Immature natural killer cell (primary cell): ENCODE measurements at regions not wholly inside any gene's neighbourhood (a gene's known extent, or its start where the extent isn't known, plus 50 kb on each side); places are given as distances from the start of the nearest gene placed in this dataset.

ENCODE experiments used
- DNase-seq, 3 donors: peaks; one replicate each; pipeline ENCODE4 v3.0.0; 2022; ENCODE audit warnings: mixed read lengths in 1 of 3
- H3K27ac Mint-ChIP-seq, 6 donors: one replicate each; pipeline ENCODE4 v1.8.0; 2020; ENCODE audit warnings: mixed read lengths in 6 of 6, mild to moderate bottlenecking in 5 of 6, inconsistent platforms in 4 of 6, moderate library complexity in 3 of 6
- H3K27me3 Mint-ChIP-seq, 3 donors: one replicate each; pipeline ENCODE4 v1.8.0; 2020 to 2021; ENCODE audit warnings: low read depth in 3 of 3, mild to moderate bottlenecking in 3 of 3, mixed read lengths in 3 of 3, moderate library complexity in 3 of 3, inconsistent platforms in 1 of 3
- H3K36me3 Mint-ChIP-seq, 3 donors: one replicate each; pipeline ENCODE4 v1.8.0; 2020; ENCODE audit warnings: mixed read lengths in 3 of 3, inconsistent platforms in 2 of 3, mild to moderate bottlenecking in 2 of 3
- H3K4me1 Mint-ChIP-seq, 2 donors: one replicate each; pipeline ENCODE4 v1.8.0; 2020; ENCODE audit warnings: inconsistent platforms in 2 of 2, mild to moderate bottlenecking in 2 of 2, mixed read lengths in 2 of 2, moderate library complexity in 1 of 2
- H3K4me3 Mint-ChIP-seq, 5 donors: one replicate each; pipeline ENCODE4 v1.8.0; 2020; ENCODE audit warnings: mild to moderate bottlenecking in 5 of 5, mixed read lengths in 5 of 5, inconsistent platforms in 3 of 5, moderate library complexity in 3 of 5
- H3K9me3 Mint-ChIP-seq, 6 donors: one replicate each; pipeline ENCODE4 v1.8.0; 2020; ENCODE audit warnings: mild to moderate bottlenecking in 6 of 6, mixed read lengths in 6 of 6, inconsistent platforms in 4 of 6, moderate library complexity in 3 of 6

DNA sequence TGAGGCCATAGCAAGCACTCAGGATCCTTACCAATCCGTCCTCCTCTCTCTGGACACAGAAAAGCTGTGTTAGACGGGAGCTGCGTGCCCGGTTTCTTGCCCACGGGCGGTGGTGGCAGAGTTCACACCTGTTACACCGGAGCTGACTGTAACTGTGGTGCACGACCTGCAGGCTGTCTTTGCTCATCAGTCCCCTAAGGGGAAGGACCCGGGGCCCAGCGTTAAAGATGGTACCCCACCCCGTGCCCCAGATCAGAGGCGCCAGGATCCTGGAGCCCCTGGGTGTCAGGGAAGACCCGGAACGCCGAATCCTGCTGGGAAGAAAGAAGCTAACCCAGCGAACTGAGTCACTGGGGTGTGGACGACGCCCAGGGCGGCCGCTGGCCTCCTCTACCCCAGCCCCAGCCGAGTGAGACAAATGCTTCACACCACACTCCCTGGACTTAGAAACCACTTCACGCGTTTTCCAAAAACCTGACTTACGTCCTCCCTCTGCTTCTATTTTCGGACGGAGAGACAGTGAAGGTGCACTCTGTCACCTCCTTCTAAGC is 293.6 kb upstream of the SALL3 start:
- DNase-seq: no peak
- Mint-ChIP-seq H3K36me3 (no peaks in the 10 kb centered on the region), H3K4me1 (no peaks in the 10 kb centered on the region), H3K4me3 (no peak overlapping the region), H3K27me3 (peaks cover 0 to 3% (median 3%) of the 10 kb centered on the region in 3 donors), H3K9me3 (no peaks in the 10 kb centered on the region), H3K27ac (no peak overlapping the region)

DNA sequence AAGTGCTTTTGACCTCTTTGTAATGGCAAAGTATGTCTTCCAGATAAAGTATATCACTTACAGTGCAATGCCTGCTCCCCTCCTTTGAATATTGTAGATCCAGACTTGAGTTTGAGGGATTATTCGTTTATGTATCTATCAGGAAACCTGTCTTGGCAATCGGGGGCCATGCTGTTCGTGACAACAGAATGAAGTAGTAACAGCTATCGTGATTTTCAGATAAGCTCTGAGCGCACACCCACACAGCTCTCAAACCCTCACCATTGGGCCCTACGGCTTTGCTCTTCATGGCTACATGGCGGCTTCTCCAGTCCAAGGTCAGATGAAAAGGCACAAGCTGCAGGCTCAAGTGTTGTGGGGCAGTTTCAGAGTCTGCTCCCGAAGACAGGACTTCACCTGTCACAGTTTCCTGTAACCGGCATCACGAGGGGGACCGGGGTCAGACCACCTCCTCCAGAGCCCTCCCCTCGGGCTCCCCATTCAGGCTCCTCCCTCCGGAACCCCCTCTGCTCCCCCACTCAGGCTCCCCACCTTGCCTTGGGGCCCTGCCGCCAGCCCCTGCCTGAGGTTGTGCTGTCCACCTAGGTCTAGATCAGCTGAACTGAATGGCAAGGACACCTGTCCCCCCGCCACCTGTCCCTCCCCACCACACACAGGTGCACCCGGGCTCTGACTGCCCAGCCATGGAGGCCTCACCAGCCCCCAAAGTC is 292.5 kb upstream of the SALL3 start:
- DNase-seq: no peak

DNA sequence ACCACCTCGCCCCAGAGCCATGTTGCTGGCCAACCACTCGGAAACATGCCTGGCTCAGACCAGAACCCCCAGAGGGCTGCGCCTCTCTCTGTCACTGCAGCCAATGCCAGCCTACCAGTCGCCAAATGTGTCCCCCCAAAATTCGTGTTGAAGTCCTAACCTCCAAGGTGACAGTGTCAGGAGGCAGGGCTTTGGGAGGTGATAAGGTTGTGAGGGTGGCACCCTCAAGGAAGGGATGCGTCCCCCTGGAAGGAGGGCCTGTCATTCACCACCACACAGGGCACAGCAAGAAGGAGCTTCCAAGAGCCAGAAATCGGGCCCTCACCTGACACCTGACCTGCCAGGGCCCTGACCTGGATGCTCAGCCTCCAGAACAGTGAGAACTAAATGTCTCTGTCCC is 291.9 kb upstream of the SALL3 start:
- no peak for DNase-seq
- Mint-ChIP-seq H3K36me3 (no peaks in the 10 kb centered on the region), H3K4me3 (no peak overlapping the region), H3K9me3 (no peaks in the 10 kb centered on the region), H3K27me3 (peaks cover 0 to 5% (median 3%) of the 10 kb centered on the region in 3 donors), H3K4me1 (no peaks in the 10 kb centered on the region), H3K27ac (no peak overlapping the region)

More for the DNA sequence above, 292.5 kb upstream of the SALL3 start:
- peaks cover 0 to 5% (median 3%) of the 10 kb centered on the region in 3 donors for H3K27me3 Mint-ChIP-seq
- H3K9me3 Mint-ChIP-seq: no peaks in the 10 kb centered on the region
- no peaks in the 10 kb centered on the region for H3K36me3 Mint-ChIP-seq
- H3K4me1 Mint-ChIP-seq: no peaks in the 10 kb centered on the region
- H3K27ac Mint-ChIP-seq: no peak overlapping the region
- H3K4me3 Mint-ChIP-seq: no peak overlapping the region

DNA sequence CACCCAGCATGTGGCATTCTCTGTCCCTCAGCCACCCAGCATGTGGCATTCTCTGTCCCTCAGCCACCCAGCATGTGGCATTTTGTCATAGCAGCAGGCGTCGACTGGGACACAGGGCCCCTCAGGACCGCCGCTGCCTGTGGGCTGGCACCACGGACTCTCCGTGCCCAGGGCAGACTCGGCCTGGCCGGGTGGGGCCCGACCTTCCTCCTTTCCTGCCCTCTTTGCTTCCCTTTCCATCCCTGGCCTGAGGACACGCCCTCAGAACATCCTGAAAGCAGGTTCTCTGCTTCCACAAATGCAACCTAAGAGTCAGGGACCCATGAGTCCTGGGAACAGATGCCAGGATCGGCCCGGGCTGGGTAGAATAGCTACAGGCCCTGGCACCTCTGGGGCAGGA is 291.4 kb upstream of the SALL3 start:
- Mint-ChIP-seq H3K27ac (no peak overlapping the region), H3K9me3 (no peaks in the 10 kb centered on the region), H3K4me3 (no peak overlapping the region), H3K36me3 (no peaks in the 10 kb centered on the region), H3K4me1 (no peaks in the 10 kb centered on the region), H3K27me3 (peaks cover 0 to 5% (median 3%) of the 10 kb centered on the region in 3 donors)
- no peak for DNase-seq

DNA sequence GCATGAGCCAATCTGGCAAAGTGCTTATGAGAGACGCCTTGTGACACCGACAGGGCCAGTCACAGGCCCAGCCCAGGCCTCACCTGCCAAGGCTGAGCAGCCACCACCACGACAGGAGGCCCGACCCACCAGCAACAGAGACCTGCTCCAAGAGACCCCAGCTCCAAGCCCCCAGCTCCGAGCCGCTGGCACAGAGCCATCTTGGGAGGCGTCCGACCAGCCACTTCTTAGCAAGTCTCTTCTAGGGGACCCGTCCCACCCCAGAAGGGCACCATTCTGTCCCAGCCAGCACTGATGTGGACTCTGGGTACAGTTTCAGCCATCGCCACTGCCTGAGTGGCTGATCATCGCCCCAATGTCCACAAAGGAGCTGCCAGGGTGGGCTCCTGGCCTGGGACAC is 290.7 kb upstream of the SALL3 start:
- Mint-ChIP-seq H3K36me3 (no peaks in the 10 kb centered on the region), H3K4me1 (no peaks in the 10 kb centered on the region), H3K9me3 (no peaks in the 10 kb centered on the region), H3K4me3 (no peak overlapping the region), H3K27me3 (peaks cover 0 to 3% (median 3%) of the 10 kb centered on the region in 3 donors), H3K27ac (no peak overlapping the region)
- DNase-seq: no peak

DNA sequence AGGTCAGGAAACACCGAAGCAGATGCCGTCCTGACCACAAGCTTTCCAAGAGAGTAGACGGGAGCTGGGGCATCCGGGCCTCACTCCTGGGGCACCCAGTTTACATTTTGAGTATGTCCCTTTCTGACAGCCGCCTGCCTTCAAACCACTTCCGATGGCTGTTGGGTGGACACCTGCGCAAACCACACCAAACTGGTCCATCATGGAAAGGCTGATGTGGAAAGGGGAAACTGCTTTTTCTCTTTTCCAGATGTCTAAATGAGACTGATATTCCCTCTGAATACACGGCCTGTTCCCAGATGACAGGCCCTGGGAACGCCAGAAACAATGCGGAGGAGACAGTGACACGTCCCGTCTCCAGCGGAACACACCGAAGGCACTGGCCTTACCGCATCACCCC is 290.0 kb upstream of the SALL3 start:
- peaks cover 0 to 3% (median 3%) of the 10 kb centered on the region in 3 donors for H3K27me3 Mint-ChIP-seq
- H3K27ac Mint-ChIP-seq: no peak overlapping the region
- no peaks in the 10 kb centered on the region for H3K36me3 Mint-ChIP-seq
- no peak for DNase-seq
- no peaks in the 10 kb centered on the region for H3K9me3 Mint-ChIP-seq
- H3K4me3 Mint-ChIP-seq: no peak overlapping the region
- H3K4me1 Mint-ChIP-seq: no peaks in the 10 kb centered on the region

DNA sequence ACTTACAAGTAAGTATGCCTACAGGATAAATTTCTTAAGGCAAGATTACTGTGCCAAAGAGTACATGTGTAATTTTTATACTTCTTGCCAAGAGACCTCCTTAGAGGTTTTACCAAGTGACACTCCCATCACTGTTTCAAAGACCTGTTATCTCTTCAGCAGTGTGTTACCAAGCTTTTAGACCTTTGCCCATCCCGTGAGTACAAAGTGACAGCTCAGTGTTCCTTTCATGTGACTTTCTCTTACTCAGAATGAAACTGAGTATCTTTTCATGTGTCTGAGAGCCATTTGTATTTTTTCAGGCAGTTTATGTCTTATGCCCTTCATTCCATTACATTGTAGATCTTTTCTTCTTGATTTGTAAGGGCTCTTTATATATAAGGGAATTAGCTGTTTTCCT is 287.5 kb upstream of the SALL3 start:
- no peaks in the 10 kb centered on the region for H3K36me3 Mint-ChIP-seq

DNA sequence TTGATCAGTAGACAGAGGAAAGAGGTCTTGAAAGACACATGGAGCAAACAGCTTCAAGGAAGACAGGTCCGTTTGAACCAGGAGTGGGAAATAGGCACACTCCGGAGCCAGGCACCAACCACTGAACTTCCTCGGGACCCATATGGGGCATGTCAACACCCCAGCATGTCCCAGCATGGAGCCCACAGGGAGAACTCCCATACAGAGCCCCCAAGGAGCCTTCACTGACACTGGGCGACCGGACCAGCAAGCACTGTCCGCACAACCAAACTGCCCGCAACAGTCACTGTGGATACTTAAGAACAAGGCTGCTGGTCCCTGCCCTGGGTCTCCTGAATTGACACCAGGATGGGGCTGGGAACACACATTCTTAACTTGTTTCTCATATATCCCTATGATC is 286.2 kb upstream of the SALL3 start:
- H3K4me1 Mint-ChIP-seq: no peaks in the 10 kb centered on the region
- H3K27ac Mint-ChIP-seq: no peak overlapping the region
- DNase-seq: no peak
- no peaks in the 10 kb centered on the region for H3K9me3 Mint-ChIP-seq
- H3K27me3 Mint-ChIP-seq: peaks cover 0 to 3% (median 3%) of the 10 kb centered on the region in 3 donors
- H3K36me3 Mint-ChIP-seq: no peaks in the 10 kb centered on the region
- no peak overlapping the region for H3K4me3 Mint-ChIP-seq

More for the DNA sequence above, 287.5 kb upstream of the SALL3 start:
- Mint-ChIP-seq H3K4me3 (no peak overlapping the region), H3K27ac (no peak overlapping the region), H3K9me3 (no peaks in the 10 kb centered on the region), H3K4me1 (no peaks in the 10 kb centered on the region), H3K27me3 (peaks cover 0 to 3% (median 3%) of the 10 kb centered on the region in 3 donors)
- DNase-seq: no peak

DNA sequence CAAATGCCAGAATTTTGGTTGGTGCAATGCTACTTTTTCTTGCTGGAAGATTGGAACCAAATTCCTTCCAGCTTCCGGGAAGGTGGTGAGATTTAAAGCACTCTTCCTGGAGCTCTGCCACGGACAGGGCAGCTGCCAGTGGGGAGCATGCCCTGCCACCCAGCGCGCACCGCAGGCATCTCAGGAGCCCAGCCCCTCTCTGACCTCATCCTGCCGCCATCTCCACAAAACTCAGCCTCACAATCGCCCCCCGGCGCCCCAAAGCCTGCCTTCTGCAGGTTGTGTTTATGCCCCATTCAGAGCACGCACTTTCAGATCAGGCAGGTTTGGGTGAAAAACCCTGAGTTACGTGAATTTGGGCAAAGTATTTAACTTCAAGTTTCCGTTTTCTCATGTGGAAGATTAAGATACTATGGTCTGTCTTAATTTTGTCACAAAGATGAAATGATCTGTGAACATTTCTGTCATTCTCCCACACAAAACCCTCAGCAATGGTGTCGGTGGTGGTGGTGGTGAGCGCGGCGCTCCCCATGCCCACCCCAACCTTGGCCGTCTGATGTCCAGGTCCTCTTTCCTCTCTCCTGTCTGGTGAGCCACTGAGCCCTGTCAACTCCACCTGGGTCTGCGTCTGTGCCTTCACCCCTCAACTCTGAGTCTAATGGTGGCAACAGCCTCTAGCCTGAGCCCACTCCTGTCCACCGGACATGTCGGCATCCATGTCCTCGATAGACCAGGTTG is 282.8 kb upstream of the SALL3 start:
- no peak overlapping the region for H3K27ac Mint-ChIP-seq
- H3K4me1 Mint-ChIP-seq: no peaks in the 10 kb centered on the region
- peaks cover 0 to 4% (median 2%) of the 10 kb centered on the region in 3 donors for H3K27me3 Mint-ChIP-seq
- H3K36me3 Mint-ChIP-seq: no peaks in the 10 kb centered on the region
- DNase-seq: no peak
- no peak overlapping the region for H3K4me3 Mint-ChIP-seq
- H3K9me3 Mint-ChIP-seq: peaks cover 0 to 1% (median 0%) of the 10 kb centered on the region in 6 donors

DNA sequence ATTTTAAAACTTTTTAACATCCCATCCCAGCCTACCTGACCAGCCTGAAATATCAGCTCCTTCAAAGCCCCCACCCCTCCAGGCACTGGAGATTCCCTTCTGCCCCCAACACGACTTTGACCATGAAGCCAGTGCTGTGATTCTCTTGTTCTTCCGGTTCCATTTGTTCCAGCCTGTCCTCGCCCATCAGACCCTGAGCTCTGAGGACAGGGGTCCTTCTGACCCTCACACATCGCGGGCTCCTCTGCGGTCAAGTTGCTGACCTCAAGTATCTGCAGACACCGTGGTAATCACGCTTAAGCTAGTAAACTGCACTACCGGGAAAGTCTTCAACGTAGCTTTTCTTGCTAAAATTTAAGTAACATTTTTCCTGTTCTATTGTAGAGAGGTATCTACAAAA is 282.2 kb upstream of the SALL3 start:
- no peaks in the 10 kb centered on the region for H3K4me1 Mint-ChIP-seq
- peaks cover 0 to 1% (median 0%) of the 10 kb centered on the region in 6 donors for H3K9me3 Mint-ChIP-seq
- peaks cover 0 to 4% (median 2%) of the 10 kb centered on the region in 3 donors for H3K27me3 Mint-ChIP-seq

DNA sequence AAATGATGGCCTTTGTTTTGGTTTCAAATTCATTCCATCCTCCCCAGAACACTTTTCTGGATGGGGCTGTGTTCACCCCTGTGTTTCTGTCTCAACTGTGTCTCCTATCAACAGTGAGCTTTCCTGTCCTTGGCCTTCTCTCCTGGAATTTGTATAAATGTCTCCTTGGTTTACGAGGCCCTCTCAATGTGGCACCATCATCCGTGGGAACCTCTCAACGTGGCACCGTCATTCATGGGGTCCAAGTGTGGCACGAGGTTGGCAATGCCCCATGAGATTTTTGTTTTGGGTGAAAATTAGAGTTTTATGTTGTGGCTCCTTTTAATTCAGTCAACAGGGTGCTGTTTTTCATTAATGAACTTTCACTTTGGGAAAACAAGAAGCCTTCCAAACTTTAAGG is 280.7 kb upstream of the SALL3 start:
- no peak for DNase-seq
- H3K36me3 Mint-ChIP-seq: no peaks in the 10 kb centered on the region
- peaks cover 0 to 1% (median 0%) of the 10 kb centered on the region in 6 donors for H3K9me3 Mint-ChIP-seq
- peaks cover 0 to 7% (median 6%) of the 10 kb centered on the region in 3 donors for H3K27me3 Mint-ChIP-seq
- no peaks in the 10 kb centered on the region for H3K4me1 Mint-ChIP-seq
- no peak overlapping the region for H3K4me3 Mint-ChIP-seq
- peak overlapping the region in 1 of 6 donors; percentile 45 for H3K27ac Mint-ChIP-seq

More for the DNA sequence above, 282.2 kb upstream of the SALL3 start:
- no peak overlapping the region for H3K4me3 Mint-ChIP-seq
- DNase-seq: no peak
- H3K36me3 Mint-ChIP-seq: no peaks in the 10 kb centered on the region
- no peak overlapping the region for H3K27ac Mint-ChIP-seq

DNA sequence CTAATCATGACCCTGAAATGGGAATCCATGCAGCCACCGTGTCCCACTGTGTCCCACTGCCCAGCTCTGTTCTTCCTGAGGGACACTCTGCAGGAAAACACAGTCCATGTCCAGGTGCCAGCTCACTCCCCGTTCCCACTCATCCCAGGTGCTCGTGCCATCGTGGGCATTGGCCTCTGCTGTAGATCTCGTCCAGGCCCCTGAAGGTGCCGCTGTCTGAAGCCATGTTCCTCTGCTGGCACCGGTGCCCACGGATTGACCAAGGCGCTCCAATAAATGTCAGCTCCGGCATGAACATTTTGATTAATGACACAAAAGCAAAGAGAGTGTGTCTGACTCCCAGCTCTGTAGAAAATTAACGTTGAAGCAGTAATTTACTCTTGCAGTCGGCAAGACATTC is 280.1 kb upstream of the SALL3 start:
- no peaks in the 10 kb centered on the region for H3K4me1 Mint-ChIP-seq
- no peak overlapping the region for H3K27ac Mint-ChIP-seq
- H3K27me3 Mint-ChIP-seq: peaks cover 0 to 9% (median 6%) of the 10 kb centered on the region in 3 donors
- H3K9me3 Mint-ChIP-seq: peaks cover 0 to 2% (median 0%) of the 10 kb centered on the region in 6 donors
- H3K36me3 Mint-ChIP-seq: no peaks in the 10 kb centered on the region
- H3K4me3 Mint-ChIP-seq: no peak overlapping the region
- DNase-seq: no peak

DNA sequence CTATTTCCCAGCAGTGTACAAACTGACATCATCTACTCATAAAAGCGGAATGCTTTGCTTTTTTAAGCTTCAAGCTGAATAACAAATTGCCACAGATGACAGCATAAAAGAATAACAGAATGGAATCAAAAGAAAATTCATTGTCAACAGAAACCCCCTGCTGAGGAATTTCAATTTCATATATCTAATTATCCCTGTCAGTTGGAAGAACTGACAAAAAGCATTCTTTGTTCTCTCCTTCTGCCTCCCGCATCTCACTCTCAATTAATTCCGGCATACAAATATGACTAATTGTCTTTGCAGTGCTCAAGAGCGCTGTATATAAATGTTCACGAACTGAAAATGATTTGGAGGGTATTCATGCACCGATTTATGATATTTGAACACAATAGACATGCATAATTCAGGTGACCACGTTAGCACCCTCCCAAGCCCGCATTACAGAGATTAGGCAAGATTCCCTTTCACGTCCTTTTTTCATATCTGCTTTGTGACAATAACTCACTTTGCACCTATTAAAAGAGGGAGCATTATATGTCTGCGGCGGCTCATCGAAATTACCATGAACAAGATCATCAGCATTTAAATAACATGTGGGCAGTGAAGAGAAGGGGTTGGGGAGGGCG is 277.7 kb upstream of the SALL3 start:
- Mint-ChIP-seq H3K9me3 (peaks cover 0 to 7% (median 0%) of the 10 kb centered on the region in 6 donors), H3K27ac (no peak overlapping the region), H3K4me3 (no peak overlapping the region)

DNA sequence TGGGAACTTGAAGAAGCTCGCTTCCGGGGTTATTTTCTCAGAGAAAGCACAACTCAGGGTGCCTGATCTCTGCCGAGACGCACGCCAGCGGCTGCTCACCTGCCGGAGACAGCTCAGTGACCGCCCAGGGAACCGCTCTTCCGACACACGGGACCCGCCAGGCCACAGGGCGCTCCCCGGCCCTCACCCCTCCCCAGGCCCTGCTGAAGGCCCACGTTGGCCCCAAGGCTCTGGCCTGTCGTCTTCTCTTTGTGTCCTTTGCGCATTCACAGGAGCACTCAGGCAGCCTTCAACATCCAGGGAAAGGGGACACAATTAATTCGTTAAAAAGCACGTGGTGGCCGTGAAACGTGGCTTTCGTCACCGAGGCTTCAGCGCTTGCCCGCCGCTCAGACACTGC is 276.3 kb upstream of the SALL3 start:
- no peak overlapping the region for H3K27ac Mint-ChIP-seq
- H3K9me3 Mint-ChIP-seq: peaks cover 0 to 7% (median 4%) of the 10 kb centered on the region in 6 donors
- H3K4me1 Mint-ChIP-seq: no peaks in the 10 kb centered on the region
- H3K4me3 Mint-ChIP-seq: no peak overlapping the region
- no peak for DNase-seq
- peaks cover 0 to 9% (median 6%) of the 10 kb centered on the region in 3 donors for H3K27me3 Mint-ChIP-seq
- no peaks in the 10 kb centered on the region for H3K36me3 Mint-ChIP-seq

More for the DNA sequence above, 277.7 kb upstream of the SALL3 start:
- DNase-seq: no peak
- H3K36me3 Mint-ChIP-seq: no peaks in the 10 kb centered on the region
- H3K4me1 Mint-ChIP-seq: no peaks in the 10 kb centered on the region
- peaks cover 0 to 9% (median 6%) of the 10 kb centered on the region in 3 donors for H3K27me3 Mint-ChIP-seq
